GM12892 (cell line): ENCODE measurements at regions not wholly inside any gene's neighbourhood (a gene's known extent, or its start where the extent isn't known, plus 50 kb on each side); places are given as distances from the start of the nearest gene placed in this dataset.

ENCODE experiments used
- POLR2A ChIP-seq: IDR thresholded peaks from 2 replicates; pipeline ENCODE4 v1.6.1; 2011; ENCODE audit warnings: low read depth, low read length, control low read depth
- POLR2AphosphoS5 ChIP-seq: IDR thresholded peaks from 2 replicates; pipeline ENCODE4 v1.6.1; 2011; ENCODE audit warnings: low read depth, low read length, control low read depth
- TAF1 ChIP-seq: IDR thresholded peaks from 2 replicates; pipeline ENCODE4 v1.6.1; 2011; ENCODE audit warnings: low read depth, mild to moderate bottlenecking, control low read depth, low read length, borderline replicate concordance

DNA sequence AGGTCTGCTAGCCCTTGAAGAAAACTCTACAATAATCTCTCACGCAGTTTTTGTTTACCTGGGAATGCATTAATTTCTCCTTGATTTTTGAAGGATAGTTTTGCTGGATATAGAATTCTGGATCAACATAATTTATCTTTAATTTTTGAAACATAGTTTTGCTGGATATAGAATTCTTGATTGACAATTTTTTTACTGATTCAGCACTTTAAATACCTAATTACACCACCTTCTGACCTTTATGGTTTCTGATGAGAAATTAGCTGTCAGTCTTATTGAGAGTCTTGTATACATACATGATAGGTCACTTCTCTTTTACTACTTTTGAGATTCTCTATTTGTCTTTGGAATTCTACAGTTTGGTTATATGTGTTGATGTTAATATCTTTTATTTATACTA lies 741.6 kb downstream of the FGF9 start:
- no peak for TF ChIP-seq POLR2A
- no peak for TF ChIP-seq TAF1
- TF ChIP-seq POLR2AphosphoS5 = no peak
